GM18520 (cell line): ENCODE measurements at regions not wholly inside any gene's neighbourhood (a gene's known extent, or its start where the extent isn't known, plus 50 kb on each side); places are given as distances from the start of the nearest gene placed in this dataset.
A peak's percentile ranks its signal among the peaks of the same experiment; 100 is the strongest.
"Not testable (repeated sequence)": the region's sequence is repeated elsewhere in the genome, so short reads cannot be mapped to it uniquely, and the experiment has no call there.

Source experiments
- ATAC-seq: cut with Tn5 transposase; IDR thresholded peaks from one replicate; pipeline ENCODE4 v1.9.1; 2021; ENCODE audit not compliant: unreplicated experiment

DNA sequence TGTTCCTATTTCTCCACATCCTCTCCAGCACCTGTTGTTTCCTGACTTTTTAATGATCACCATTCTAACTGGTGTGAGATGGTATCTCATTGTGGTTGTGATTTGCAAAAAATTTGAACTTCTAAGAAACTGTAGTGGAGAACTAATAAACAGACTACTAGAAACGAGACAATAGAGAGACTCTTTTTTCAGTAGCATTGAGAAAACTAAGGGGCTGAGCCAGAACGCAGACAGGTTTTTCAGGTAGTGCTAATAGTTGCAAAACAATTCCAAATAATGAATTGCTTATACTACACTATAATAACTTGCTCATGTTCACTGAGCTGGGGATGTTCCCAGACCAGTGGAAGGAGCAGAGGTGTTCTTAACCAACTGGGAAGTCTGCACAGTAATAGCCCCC lies 98.8 kb upstream of the DPH5 start:
- no peak for ATAC-seq

DNA sequence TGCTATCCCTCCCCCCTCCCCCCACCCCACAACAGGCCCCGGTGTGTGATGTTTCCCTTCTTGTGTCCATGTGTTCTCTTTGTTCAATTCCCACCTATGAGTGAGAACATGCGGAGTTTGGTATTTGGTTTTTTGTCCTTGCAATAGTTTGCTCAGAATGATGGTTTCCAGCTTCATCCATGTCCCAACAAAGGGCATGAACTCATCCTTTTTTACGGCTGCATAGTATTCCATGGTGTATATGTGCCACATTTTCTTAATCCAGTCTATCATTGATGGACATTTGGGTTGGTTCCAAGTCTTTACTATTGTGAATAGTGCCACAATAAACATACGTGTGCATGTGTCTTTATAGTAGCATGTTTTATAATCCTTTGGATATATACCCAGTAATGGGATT lies 98.3 kb upstream of the DPH5 start:
- not testable (repeated sequence) for ATAC-seq

DNA sequence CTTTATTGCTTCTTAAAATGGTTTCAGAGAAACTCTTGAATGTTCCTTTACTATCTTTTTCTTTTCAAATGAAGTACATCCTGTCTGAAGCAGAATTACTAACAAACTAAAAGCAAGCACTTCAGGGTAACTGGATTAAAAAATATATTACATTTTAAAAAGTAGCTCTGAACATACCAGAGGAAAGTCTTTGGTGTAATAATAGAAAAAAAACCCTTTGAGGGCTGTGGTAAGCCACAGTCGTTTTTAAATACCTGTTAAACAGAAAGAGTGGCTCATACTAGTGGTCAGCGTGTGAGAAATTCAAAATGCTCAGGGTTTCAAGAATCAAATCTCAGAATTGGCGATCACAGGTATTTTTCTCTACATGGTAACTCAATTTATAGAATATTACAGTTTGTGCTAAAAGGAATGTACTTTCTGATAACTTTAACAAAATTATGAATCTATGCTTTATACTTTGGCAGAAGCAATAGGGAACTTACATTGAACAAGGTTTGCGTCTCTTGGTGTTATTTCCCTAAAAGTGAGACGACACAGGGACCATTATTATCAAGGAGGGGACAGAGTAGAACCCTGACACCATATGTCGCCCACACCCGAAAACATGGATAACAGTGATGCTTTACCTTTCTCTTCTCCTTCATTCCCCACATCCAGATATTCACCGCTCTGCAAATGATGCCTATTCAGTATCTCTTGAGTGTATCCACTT lies 97.0 kb upstream of the DPH5 start:
- ATAC-seq = peak; percentile 97

GRCh38 chr1:101121975-101122374 lies 96.4 kb upstream of the DPH5 start:
- ATAC-seq = no peak

DNA sequence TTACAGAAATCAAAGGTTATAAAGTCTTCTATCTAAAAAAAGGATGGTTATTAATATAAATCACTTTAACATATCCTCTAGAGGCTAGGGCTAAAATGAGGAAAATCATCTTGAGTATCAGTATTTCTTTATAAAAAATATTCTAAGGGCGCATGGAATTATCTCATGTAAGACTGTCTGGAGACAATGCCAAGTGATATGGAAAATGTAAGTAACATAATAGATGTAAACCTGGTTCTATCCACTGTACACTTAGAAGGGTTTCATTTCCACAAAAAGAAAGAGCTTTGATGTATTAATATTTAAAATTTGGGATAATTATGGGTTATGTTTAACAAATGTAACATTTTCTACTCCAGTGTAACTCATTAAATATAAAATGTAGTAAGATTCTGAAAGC lies 95.9 kb upstream of the DPH5 start:
- ATAC-seq = no peak

GRCh38 chr1:101120868-101121267 lies 95.3 kb upstream of the DPH5 start:
- ATAC-seq = no peak

DNA sequence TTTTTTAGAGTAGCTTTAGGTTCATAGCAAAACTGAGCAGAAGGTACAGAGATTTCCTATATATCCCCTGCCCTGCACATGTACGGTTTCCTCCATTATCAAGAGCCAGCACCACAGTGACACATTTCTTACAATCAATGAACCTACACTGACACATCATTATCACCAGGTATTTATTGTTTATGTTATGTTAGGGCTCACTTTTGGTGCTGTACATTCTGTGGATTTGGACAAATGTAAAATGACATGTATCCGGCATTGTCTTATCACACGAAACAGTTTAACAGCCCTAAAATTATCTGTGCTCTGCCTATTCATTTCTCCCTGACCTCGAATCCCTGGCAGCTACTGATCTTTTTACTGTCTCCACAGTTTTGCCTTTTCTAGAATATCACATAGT lies 93.7 kb upstream of the DPH5 start:
- no peak for ATAC-seq

DNA sequence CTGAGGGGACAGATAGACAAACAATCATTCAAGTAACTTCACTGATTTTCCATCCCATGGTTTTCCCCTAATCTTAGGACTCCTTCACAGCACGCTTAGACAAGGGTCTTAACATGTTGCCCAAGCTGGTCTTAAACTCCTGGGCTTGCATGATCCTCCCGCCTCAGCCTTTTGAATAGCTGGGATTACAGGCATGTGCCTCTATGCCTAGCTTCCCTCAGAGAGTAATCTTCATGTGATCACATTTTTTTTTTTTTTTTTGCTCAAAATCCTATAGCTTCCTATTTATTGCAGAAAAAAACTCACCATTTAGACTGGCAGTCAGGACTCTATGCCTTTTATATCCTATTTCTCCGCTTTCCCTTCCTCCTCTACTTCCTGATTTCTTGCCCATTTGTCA lies 90.4 kb upstream of the DPH5 start:
- no peak for ATAC-seq

GRCh38 chr1:101115112-101115511 lies 89.5 kb upstream of the DPH5 start:
- ATAC-seq = no peak

DNA sequence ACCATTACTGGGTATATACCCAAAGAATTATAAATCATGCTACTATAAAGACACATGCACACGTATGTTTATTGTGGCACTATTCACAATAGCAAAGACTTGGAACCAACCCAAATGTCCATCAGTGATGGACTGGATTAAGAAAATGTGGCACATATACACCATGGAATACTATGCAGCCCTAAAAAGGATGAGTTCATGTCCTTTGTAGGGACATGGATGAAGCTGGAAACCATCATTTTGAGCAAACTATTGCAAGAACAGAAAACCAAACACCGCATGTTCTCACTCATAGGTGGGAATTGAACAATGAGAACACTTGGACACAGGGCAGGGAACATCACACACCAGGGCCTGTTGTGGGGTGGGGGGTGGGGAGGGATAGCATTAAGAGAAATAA lies 88.5 kb upstream of the DPH5 start:
- not testable (repeated sequence) for ATAC-seq

- ATAC-seq = peak; percentile 74
These were observed 86.6 kb upstream of the DPH5 start for GRCh38 chr1:101112051-101112780.

DNA sequence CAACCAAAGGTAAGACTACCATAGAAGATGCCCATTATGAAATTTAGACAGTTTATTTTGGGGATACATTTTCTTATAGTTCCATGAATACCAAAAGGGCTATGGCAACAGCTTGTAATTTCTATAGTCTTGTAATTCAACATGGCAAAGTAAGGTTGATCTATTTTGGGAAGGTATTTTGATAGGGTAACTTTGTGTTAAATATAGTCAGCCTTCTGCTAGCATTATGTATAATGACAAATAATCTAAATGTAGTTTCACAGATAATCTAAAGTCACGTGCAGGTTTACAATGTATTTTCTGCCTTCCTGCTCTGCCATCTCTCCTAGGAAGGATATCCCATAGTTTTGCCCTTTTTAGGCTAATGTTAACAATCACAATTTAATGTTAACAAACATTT lies 85.9 kb upstream of the DPH5 start:
- ATAC-seq = no peak

GRCh38 chr1:101109791-101110190 lies 84.2 kb upstream of the DPH5 start:
- ATAC-seq = no peak

DNA sequence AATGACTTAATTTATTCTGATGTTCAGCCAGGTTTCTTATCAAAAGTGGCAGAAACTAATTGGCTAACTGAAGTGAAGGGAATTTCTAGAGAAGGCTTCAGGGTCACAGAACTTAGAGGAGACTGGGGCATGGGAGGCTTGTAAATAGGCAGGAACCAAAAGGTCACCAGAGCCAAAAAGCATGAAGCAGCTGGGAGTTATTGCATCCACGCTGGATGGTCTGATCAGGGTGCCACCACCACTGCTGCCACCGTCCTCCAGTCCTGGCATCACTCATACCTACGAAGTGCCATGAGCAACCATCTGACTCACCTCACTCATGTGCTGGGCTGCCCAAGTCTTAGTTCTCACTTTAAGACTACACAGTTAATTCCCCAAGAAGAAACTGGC lies 82.5 kb upstream of the DPH5 start:
- ATAC-seq = no peak

DNA sequence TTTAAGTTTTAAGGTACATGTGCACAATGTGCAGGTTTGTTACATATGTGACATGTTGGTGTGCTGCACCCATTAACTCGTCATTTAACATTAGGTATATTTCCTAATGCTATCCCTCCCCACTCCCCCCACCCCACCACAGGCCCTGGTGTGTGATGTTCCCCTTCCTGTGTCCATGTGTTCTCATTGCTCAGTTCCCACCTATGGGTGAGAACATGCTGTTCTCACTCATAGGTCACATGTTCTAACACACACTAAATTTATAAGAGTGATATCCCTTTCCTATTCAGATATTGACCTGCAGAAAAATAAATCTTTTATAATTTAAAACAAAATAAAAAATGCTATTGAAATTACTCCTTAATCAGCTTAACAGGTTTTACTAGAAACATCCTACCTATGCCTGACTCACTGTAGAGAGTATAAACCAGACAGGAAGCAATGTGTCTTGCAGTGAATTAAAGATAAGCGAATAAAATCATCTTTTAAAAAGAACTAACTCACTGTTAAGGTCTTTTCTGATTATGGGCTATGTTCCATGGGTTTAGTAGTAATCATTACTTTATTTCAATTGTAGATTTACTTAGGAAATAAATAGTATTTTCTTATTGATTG lies 82.0 kb upstream of the DPH5 start:
- ATAC-seq = no peak

GRCh38 chr1:101105877-101106276 lies 80.3 kb upstream of the DPH5 start:
- ATAC-seq = no peak

DNA sequence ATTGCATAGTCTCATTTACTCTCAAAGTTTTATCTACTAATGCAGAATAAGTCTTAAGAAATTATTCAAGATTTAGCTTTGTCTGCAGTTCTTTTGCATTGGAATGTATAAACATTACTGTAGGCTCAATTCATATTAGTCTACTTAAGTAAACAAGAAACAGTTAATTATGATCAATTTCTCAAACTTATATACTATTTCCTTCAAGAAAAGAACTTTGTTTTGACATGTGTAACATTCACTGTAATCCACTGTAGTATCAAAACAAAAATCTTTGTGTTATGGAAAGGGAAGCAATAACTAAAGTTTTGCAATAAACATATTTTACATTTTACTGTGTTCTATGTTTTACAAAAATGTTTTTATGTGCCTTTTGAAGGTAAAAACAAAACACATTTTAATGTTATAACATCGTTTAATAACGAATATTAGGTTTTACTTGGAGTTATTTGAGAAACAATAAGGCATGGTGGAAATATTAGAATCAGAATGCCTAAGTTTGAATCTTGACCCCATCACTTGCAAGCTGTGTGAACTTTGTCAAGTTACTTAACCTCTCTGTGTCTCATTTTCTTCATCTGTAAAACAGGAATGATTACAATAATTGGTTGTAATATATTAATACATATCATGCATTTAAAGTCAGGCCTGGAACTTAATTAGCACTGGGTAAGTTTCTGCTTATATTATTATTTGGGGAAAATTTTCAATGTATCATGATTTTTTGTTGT lies 77.0 kb upstream of the DPH5 start:
- ATAC-seq = no peak

GRCh38 chr1:101101360-101101759 lies 75.8 kb upstream of the DPH5 start:
- ATAC-seq = no peak

- ATAC-seq = no peak
These were observed 75.1 kb upstream of the DPH5 start for GRCh38 chr1:101100674-101101073.

- no peak for ATAC-seq
These were observed 73.3 kb upstream of the DPH5 start for GRCh38 chr1:101098907-101099306.

GRCh38 chr1:101098327-101098726 lies 72.7 kb upstream of the DPH5 start:
- no peak for ATAC-seq
